Ramos (cell line): ENCODE measurements at regions not wholly inside any gene's neighbourhood (a gene's known extent, or its start where the extent isn't known, plus 50 kb on each side); places are given as distances from the start of the nearest gene placed in this dataset.

Experiments used
- in situ Hi-C: fragments of 300-500 bp; cut with MboI; formaldehyde crosslinking; loops from one replicate; pipeline ENCODE4 v1.14.3; 2022; ENCODE audit warnings: low sequenced_read_pairs; ENCODE audit not compliant: unreplicated experiment

DNA sequence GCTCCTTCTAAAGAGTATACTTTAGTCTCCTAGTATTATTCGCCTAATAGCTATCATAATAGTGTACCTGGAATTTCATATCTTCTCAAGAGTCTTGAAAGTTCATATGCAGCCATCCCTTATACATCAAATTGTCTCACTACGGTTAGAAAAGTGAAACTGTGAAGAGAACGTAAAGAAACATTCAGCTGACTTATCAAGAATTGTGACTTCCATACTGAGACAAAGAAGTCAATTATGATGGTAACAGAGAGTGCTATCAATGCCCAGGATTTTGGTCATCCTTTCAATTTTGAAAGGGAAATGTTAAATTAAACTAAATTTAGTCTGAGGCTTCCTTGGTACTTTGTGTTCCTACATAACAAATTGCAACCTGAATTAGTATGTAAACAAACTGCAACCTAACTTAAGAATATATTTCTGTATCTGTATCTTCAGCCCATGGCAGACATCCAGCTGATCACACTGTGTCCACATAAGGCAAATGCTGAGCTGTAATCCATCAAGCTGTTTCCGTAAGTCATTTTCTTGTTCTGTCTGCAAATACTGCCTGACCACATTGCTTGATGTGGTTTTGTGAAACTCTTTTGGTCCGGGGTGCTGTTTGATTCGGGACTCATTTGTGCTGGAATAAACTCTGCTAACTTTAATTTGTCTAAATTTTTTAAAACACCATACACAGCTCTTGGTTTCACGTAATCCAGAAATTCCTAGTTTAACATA, 469.6 kb downstream of the SI start:
- in situ Hi-C loops: no loop called here

GRCh38 chr3:164604687-164605086, 473.6 kb downstream of the SI start:
- in situ Hi-C loops: no loop called here

- in situ Hi-C loops: no loop called here
These were observed 500.6 kb downstream of the SI start for GRCh38 chr3:164577667-164578210.

- in situ Hi-C loops: no loop called here
These were observed 505.9 kb downstream of the SI start for GRCh38 chr3:164572436-164572835.

GRCh38 chr3:164550857-164551256, 527.4 kb downstream of the SI start:
- in situ Hi-C loops: no loop called here

DNA sequence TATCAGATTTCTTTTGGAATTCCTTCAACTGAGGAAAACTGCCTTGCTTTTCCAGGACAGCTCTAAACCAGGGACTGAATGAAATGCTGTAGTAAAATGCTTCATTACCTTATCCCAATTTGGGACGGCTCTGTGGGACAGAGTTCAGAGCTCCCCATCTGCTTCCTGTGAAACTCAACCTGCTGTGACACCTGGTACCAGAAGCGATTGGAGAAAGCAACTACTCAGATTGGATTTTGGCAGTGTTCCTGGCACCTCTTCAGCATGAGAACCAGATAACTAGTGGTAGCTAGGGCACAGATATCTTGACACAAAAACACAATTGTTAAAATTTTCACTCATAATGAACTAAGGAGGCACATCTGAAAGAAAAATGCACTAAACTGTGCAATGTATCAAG, 539.1 kb downstream of the SI start:
- in situ Hi-C loops: no loop called here

DNA sequence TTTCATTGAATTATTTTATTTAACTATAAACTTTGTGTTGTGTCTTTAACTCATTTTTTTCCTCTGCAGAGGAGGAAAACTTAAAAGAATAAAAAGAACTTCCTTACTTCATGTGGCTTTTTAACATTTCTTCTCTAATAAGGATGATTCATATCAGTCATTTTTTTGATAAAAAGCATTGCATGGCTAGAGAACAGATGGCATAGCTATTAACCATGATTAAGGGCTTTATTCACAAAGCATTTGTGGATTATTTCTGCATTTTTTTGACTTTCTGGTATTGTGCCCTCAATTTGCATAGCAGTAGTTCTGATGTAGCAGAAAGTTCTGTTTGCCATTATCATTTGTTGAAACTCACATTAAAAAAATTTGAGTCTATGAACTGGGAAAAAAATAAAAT, 540.8 kb downstream of the SI start:
- in situ Hi-C loops: no loop called here

DNA sequence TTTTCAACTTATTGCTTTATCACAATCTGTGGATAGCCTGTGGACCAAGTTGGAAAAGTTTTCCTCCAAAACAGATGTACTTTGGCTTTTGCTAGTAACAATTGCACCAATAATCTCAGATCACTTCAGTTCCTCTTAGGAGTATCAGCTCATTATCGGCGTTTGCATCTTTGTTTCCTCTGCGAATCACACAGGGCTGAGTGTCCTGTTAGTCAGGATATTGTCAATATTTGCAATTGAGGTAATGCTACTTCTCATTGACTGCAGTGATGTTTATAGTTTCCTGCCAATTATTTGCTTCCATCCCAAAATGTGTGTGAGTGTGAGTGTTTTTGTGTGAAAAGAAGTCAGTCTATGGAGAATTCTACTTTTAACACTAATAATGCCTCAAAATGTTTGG, 545.0 kb downstream of the SI start:
- in situ Hi-C loops: no loop called here

GRCh38 chr3:164526250-164526649, 552.0 kb downstream of the SI start:
- in situ Hi-C loops: no loop called here

DNA sequence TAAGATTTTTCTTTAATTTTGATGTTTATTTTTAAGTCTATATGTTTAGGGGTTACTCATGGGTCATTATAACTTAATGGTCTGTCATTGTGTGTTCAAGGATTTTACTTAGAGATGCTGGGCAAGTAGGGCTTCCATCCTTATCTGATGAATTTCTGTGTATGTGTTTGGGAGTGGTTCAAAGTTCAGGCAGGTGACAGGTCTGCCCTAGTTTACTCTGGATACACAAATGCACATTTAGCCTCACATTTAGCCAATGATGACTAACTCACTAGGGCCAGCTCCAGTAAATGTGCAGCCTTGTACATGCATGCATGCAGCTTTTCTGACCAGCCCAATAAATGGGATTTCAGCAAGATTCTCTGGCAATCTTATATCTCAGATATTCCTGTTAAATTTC, 554.1 kb downstream of the SI start:
- in situ Hi-C loops: no loop called here

DNA sequence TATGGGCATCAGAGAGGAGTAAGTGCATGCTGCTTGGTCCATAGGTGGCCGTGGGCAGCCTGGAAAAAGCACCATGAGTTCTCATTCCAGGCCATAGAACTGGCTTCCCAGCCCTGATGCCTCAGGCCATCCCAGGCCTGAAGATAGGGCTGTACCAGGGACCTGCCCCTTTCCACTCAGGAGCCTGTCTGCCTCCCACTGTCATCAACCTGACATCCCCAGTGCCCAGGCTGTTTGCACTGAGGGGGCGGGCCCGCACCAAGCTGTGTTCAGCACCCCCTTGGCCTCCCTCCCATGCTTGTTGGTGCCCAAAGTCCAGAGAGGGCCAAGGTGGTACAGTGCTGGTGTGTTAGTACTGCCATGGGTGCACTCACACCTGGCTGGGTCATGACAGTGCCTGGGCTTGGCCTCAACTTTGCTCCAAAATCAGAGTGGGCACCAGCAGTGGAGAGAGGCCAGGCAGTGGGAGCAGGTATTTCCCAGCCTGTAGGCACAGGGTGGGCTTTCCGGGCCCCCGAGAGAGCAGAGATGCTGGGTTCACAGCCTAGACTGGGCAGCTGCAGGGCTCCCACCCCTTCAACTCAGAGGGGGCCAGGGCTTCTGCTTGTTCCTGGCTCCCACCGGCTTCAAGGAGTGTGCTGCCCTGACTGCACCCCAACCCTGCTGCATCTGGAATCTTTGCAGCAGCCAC, 556.1 kb downstream of the SI start:
- in situ Hi-C loops: no loop called here

GRCh38 chr3:164521644-164522043, 556.7 kb downstream of the SI start:
- in situ Hi-C loops: no loop called here

DNA sequence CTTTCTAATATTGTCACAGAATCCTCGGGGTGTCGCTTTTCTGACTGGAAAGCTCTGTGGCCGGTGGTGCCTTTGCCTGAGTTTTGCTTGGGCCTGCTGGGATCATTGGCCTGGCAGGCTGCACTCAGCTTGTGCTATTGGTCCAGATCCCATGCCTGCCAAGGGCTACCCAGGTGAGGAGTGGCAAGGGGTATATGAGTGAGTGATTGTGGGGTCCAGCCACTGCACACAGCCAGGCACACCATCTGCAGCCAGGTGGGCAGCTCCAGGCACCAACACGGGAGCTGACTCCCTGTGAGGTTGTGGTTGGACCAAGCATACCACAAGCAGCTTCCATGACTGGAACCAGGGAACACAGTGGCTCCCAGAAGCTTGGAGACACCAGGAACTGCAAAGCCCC, 557.2 kb downstream of the SI start:
- in situ Hi-C loops: no loop called here

DNA sequence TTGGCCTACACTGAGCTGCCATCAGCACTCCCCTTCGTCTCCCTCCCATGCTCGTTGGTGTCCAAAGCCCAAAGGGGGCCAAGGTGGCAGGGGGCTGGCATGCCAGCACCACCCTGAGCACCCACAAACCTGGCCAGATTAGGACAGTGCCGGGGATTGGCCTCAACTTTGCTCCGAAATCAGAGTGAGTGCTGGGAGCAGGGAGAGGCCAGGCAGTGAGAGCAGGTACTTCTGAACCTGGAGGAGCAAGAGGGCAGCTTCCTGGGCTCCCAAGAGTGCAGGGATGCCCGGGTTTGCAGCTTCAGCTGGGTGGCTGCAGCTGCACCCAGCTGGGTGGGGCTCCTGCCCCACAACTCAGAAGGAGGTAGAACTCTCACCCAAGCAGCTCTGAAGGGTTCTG, 563.0 kb downstream of the SI start:
- in situ Hi-C loops: no loop called here

DNA sequence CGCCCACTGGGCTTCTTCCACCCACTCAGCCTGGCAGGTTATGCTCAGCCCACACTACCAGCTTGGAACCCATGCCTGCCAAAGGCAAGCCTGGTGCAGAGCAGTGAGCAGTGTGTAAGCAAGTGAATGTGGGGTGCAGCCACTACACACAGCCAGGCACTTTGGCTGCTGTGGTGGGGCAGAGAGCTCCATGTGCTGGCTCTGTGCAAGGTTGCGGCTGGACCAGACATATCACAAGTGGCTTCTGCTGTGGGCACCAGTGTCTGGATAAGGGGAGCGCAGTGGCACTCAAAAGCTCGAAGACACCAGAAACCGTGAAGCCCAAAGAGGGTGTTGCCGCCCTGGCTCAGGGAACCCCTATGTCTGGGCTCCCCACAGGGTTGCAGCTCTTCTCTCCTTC, 563.7 kb downstream of the SI start:
- in situ Hi-C loops: no loop called here

DNA sequence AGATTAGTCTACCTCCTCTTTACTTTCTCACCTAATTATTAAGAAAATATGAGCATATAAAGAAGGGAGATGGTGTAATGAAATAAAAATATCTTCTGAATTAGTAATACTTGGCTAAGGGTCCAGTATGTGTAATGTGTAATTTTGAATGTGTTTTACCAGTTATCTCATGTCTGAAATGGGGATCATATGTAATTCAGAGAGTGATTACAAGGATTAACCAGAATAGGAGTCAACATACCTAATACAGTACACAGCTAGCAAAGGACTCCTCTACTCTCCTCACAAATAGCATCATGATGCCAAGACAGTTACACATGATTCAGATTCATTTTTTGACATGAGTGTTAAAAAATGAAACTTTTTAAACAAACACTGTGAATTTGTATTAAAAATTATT, 570.4 kb downstream of the SI start:
- in situ Hi-C loops: no loop called here

DNA sequence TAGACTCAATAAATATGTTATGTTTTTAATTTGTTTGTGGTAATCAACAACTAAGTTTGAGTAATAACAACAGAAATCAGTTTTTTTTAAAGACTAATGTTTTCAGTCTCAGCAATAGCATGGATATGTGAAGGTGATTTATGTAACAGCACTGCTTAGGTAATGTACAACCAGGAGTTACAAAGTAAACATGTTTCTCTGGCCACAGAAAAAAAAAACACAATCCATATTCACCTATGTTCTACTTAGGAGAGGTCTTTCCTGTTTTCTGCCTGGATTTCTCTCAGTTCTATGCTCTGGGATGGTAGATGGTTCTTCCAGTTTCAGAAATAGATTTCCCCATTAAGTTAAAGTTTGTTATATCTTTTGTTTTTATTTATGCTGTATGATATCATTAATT, 579.4 kb downstream of the SI start:
- in situ Hi-C loops: no loop called here

- in situ Hi-C loops: no loop called here
These were observed 589.4 kb downstream of the SI start for GRCh38 chr3:164488893-164489292.

GRCh38 chr3:164486150-164486549, 592.1 kb downstream of the SI start:
- in situ Hi-C loops: no loop called here

DNA sequence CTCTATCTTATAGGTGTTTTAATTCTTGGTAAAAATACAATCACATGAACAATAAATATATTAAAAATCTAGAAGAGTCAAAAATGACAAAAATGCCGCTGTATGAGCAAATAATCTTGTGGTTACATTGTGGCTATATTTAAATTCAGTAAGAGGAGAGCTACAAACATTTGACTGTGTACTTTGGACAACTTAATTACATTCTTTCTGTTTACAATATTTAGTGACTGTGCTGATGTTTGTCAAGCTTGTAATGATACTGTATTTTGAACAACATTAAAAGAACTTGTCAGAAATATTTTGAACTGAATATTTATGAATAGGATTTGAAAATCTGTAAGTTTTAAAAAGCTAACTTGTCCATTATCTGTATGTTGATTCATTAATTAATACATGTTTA, 598.3 kb downstream of the SI start:
- in situ Hi-C loops: no loop called here

GRCh38 chr3:164479406-164479805, 598.9 kb downstream of the SI start:
- in situ Hi-C loops: no loop called here

GRCh38 chr3:164478323-164478722, 600.0 kb downstream of the SI start:
- in situ Hi-C loops: no loop called here
